Choroid plexus epithelial cell (primary cell): ENCODE measurements at regions not wholly inside any gene's neighbourhood (a gene's known extent, or its start where the extent isn't known, plus 50 kb on each side); places are given as distances from the start of the nearest gene placed in this dataset.

Source experiments
- DNase-seq: peaks from one replicate; pipeline ENCODE4 v3.0.0-alpha.2; 2010; ENCODE audit warnings: low read depth
- H3K4me3 ChIP-seq: 2 replicates; pipeline ENCODE4 v1.5.1; 2011; ENCODE audit warnings: low read depth, mild to moderate bottlenecking, control low read depth, low read length, moderate library complexity
- TF ChIP-seq, protein P1 (sequence below): conservative IDR thresholded peaks from 2 replicates; pipeline ENCODE4 v1.5.1; 2011; ENCODE audit warnings: low read depth, mild to moderate bottlenecking, control low read depth, inconsistent platforms, low read length, moderate library complexity

DNA sequence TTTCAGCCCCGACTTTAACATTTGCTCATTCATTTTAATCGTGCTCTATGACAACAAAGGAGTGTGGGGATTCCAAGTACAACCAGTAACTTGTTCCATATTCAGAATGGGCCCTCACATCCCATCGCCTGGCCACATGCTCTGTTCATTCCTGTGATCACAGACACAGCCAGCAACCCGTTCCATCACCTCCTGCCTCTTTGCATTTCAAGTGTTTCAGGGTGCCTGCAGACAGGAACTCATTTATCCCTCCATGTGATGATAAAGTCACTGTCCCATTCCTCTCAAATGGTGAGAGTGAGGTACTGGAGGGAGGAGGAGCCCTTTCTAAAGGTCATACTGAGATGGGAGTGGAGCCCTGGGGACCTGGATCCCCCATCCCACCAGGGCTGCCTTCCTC, 571.1 kb downstream of the MAT2B start:
- TF ChIP-seq, protein P1, sequence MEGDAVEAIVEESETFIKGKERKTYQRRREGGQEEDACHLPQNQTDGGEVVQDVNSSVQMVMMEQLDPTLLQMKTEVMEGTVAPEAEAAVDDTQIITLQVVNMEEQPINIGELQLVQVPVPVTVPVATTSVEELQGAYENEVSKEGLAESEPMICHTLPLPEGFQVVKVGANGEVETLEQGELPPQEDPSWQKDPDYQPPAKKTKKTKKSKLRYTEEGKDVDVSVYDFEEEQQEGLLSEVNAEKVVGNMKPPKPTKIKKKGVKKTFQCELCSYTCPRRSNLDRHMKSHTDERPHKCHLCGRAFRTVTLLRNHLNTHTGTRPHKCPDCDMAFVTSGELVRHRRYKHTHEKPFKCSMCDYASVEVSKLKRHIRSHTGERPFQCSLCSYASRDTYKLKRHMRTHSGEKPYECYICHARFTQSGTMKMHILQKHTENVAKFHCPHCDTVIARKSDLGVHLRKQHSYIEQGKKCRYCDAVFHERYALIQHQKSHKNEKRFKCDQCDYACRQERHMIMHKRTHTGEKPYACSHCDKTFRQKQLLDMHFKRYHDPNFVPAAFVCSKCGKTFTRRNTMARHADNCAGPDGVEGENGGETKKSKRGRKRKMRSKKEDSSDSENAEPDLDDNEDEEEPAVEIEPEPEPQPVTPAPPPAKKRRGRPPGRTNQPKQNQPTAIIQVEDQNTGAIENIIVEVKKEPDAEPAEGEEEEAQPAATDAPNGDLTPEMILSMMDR, result no peak
- no peak overlapping the region for H3K4me3 ChIP-seq
- no peak for DNase-seq

DNA sequence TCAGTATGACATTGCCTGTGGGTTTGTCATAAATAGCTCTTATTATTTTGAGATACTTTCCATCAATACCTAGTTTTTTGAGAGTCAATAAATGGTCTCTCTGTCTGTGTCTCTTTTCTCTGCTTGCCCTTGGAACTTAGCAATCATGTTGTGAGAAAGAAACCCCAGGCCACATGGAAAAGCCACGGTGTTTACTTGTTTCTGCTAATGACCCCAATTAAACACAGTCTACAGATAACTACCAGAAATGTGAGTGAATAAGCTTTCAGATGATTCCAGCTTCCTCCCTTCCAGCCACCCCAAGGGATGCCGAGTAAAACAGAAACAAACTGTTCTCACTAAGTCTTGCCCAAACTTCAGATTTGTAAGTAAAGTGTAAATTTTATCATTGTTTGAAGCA, 584.9 kb downstream of the MAT2B start:
- TF ChIP-seq, protein P1, result no peak
- H3K4me3 ChIP-seq, result no peak overlapping the region
- DNase-seq, result no peak

DNA sequence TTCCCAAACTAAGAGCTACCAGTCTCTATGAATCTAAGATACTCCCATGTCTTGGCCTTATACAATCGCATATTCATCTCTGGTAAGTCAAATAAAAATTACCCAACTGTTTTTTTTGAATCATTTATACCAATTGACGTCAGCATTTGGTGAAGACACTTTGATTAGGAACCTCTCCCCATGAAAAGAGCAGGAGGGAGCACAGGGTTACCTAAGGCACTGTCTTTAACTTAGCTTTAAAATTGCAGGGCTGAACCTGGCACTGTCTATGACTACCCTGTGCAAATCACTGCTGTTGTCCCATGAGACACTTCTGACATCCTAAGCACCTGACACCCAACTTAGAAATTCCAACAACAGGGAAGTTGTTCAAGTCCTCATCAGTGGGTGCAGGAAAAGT, 586.4 kb downstream of the MAT2B start:
- TF ChIP-seq, protein P1, result no peak
- no peak for DNase-seq
- H3K4me3 ChIP-seq, result no peak overlapping the region

DNA sequence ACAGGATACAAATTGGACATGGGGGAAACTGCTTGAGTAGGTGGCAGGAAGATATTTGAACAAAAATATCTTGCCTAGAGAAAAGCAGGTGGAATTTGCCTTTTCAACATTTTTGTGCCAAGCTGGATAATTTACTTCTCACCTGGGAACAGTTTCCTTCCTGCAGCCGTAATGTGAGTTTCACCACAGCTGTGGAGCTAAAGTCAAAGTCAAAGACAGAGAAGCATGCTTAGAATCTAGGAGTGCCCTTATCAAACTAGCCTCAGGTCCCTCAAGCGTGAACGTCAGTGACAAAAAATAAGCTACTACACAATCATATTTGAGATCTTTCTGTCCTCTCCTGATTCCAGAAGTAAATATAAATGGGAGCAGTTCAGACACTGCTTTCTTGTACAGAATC, 588.9 kb downstream of the MAT2B start:
- no peak overlapping the region for H3K4me3 ChIP-seq
- DNase-seq, result no peak
- TF ChIP-seq, protein P1, result no peak

DNA sequence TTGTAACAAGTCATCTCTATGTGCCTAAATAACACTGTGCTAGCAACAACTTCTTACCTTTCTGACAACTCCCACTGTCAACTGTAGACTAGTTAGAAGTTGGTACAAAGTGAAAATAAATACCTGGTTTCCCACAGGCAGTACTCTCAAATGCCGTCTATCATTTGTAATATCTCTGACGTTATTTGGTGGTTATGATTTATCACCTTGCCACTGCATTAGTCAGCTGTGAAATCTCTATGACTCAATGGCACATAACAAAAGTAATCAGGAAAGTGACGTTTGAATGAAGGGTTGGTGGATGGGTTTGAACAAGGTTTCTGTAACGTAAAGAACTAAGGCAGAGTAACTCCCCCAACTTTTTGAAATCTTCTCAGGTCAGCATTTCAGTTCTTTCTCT, 592.3 kb downstream of the MAT2B start:
- peak; percentile 26 for DNase-seq
- no peak overlapping the region for H3K4me3 ChIP-seq
- TF ChIP-seq, protein P1, result no peak

DNA sequence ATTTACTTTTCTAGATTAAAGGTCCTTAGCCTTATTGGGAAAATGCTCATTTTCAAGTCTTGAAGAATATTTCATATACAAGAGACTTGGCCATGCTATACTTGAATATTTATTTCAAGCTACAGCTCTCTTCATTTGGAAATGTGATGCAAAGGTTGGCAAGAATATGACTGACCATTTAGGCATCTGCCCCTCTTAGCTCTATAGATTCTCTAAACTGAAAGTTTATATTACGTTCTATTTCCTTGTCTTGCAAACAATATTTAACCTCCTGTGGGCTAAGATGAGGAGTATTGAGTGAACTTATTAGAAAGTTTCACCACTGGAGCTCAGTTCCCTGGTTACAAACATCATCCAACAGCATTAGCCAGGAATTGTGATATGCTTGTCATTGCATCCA, 593.1 kb downstream of the MAT2B start:
- no peak overlapping the region for H3K4me3 ChIP-seq
- DNase-seq, result no peak
- TF ChIP-seq, protein P1, result no peak

DNA sequence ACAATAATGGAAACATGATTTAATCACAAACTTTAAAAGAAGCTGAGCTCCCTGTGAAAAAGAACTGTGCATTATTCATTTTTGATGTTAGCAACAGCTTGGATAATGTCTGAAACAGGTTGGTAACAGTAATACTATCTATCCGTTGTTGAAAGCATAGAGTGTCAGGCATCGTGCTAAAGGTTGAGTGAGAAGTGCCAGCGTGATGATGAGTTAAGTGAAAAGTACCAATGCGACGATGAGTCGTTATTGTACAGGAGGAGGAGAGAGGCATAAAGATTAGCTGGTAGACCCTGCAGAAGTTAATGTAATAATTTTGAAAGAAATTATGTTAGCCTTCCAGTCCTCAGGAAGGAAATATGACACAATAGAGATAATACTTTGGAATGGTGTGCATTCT, 593.6 kb downstream of the MAT2B start:
- TF ChIP-seq, protein P1, result no peak
- DNase-seq, result no peak
- H3K4me3 ChIP-seq, result no peak overlapping the region
